DMS79 (cell line): ENCODE measurements at regions not wholly inside any gene's neighbourhood (a gene's known extent, or its start where the extent isn't known, plus 50 kb on each side); places are given as distances from the start of the nearest gene placed in this dataset.

ENCODE experiments used
- DNase-seq: peaks from one replicate; lab custom pipeline; 2025; lab: John Stamatoyannopoulos, UW

DNA sequence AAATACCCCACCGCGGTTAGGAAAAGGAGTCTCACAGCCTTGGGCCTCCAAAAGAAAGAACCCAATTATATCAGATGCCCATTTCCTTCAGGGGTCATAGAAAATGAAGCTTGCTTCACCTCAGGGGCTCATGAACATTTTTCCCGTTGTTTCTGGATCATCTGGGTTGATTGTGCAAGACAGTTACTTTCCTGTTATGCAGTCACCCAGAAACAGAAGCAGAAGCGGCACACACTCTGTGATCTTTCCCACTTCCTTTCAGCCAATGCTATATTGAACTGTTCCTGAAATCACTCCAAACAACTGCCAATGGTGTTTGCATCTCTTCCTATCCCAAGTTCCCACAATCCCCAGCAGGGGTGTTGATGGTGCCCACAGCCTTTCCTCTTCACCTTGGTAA is 295.6 kb upstream of the RASGRP1 start:
- no peak for DNase-seq

- no peak for DNase-seq
Measured at GRCh38 chr15:38860674-38861073, 296.1 kb upstream of the RASGRP1 start.

GRCh38 chr15:38861108-38861507 is 296.5 kb upstream of the RASGRP1 start:
- no peak for DNase-seq

GRCh38 chr15:38862099-38862498 is 297.5 kb upstream of the RASGRP1 start:
- no peak for DNase-seq

DNA sequence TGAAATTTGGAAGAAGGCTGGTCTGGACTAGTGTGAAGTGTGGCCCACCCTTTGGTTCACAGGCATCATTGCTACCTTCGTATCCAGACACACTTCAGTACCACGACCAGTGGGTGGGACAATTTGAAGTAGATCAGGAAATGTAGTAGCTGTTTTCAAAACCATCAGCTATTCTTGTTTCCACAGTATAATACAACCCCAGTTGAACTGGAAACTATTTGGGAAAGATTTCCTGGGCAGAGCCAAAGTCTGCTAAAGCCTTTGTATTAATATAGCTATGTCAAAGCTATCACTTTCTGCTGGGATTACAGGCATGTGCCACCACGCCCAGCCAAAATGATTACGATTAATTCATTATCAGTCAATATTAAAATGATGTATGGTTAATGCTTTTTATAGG is 298.8 kb upstream of the RASGRP1 start:
- DNase-seq, result no peak

DNA sequence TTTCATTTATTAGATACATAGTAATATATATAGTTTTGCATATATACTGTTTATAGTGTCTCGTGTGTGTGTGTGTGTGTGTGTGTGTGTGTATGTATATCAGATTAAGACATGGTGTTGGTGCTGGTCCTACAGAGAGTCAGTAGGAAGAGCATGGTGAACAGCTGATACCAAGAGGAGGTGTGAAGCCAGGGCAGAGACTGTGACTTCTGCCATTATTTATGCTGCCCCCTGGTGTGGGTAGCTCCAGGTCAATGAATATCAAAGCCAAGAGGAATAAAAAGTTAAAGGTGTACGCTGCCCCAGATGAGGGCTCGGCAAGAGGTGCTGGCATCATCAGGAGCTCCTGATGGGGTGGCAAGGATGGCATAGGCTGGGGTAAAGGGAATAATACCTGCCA is 299.5 kb upstream of the RASGRP1 start:
- no peak for DNase-seq

DNA sequence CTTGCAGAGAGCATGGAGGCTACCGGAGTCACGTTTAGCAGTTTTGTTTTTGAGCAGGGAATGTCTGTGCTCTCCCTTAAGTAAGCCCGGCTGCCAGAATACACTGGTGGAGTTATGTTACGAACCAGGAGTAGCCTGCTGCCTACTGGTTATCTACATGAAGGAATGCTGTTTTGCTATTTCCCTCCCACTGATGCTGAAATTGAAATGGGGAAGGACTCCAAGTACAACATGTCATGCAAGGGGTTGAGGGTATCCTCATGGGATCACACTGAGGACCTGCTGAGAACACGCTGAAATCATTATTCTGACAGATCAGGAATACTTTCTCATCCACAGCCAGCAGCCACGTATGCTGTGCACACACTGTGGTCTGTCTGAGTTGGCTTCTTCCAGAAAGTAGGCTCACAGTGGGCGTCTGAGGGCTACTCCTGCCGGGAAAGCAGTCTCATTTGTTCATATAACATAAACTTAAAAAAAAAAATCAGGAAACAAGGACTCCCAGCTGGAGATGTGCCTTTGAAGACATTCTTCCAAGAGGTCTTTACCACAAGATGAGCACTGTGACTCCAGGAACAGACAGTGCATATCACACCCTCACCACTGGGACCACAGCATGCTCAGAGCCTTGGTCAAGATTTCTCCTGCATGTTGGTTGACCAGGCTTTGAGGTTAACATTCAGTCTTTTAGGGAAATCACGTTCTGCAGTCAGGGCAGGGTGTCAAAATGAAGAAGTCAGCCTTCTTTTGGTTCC is 300.4 kb upstream of the RASGRP1 start:
- no peak for DNase-seq

DNA sequence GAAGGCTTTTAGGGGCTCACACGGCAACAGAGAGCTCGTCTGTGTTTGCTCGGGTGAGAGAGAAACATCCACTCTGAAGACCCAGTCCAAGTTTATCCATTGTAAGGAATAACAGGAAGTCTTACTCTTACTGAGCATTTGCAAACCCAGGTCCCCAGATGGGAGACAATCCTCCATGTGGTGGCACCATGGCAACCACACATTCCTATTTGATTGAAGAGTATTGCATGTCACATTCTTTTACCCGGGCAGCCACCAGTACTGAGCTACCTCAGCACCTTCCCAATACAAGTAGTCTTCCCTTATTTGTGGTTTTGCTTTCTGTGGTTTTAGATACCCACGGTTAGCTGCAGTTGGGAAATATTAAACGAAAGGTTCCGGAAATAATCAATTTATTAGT is 302.9 kb upstream of the RASGRP1 start:
- no peak for DNase-seq

- DNase-seq, result no peak
Measured at GRCh38 chr15:38868326-38869114, 303.9 kb upstream of the RASGRP1 start.

GRCh38 chr15:38871638-38872037 is 307.0 kb upstream of the RASGRP1 start:
- no peak for DNase-seq

DNA sequence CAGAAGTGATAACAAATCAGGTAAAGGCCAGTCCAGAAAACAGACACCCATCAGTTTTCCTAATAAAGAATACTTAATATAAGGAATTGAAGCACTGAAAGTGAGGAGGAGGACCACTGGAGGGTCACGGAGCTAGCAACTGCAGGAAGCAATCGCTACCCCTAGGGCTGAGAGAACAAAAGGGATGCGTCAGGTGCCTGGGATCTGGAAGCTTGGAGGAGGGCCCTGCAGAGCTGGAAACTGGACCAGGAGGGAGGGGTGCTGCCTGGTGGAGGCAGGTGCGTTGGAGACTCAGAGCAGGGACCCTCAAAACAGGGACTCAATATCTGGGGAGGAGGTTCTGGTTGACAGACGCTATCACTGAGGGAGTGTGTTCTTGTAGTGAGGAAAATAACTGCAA is 308.1 kb upstream of the RASGRP1 start:
- no peak for DNase-seq

- no peak for DNase-seq
Measured at GRCh38 chr15:38873158-38873557, 308.5 kb upstream of the RASGRP1 start.

DNA sequence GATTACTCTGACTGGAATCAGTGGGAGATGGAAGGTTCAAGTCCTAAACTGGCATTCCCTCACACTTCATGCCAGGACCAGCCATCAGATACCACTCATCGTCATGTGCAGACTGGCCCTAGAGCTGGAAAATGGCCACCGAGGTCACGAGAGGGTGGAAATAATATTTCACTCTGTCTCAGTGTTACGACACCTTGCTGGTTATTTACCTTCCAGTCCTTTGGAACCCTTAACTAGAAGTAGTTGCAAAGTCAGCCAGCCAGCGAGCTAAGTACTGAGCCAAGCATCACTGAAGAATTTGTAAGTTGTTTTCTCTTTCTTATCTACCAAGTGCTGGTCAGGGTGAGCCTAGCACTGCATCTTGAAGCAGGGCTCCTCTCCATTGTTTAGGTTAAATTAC is 309.9 kb upstream of the RASGRP1 start:
- DNase-seq, result no peak

GRCh38 chr15:38876211-38876610 is 311.6 kb upstream of the RASGRP1 start:
- no peak for DNase-seq

- DNase-seq, result no peak
Measured at GRCh38 chr15:38876621-38877020, 312.0 kb upstream of the RASGRP1 start.

GRCh38 chr15:38877471-38877870 is 312.9 kb upstream of the RASGRP1 start:
- no peak for DNase-seq

DNA sequence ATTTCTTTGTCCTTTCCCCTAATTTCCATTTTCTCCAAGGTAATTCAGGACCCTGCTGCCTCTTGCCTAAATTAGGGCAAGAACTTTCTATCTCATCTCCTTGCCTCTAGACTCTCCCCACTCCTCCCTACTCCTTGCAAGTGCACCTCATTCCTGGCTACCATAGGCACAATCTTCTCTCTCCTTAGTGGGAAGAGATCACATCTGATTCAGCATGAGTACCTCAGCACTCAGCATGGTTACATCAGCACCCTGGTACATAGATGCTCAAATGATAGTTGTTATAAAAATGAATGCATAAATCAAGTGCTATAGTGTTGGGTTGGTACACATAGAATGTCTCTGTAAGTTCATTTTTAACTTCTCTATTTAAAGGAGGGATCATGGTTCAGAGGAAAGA is 313.4 kb upstream of the RASGRP1 start:
- DNase-seq, result no peak

DNA sequence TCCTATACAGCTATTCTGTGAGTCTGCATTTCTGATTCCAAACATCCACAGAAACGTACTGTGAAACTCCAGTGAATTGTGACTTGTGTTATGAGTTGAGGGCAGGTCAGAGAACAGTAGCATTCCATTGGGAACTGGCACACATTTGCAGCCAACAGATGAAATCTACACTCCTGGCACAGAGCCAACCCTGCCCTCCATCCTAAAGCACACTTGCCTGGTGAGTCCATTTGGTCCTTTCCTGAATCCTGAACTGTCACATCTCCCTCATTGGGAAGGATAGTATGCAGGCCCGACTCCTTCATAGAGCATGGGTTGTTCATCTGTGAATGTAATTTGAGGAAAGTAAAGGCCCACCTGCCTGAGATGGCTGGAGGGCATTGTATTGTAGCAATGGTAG is 314.3 kb upstream of the RASGRP1 start:
- DNase-seq, result no peak

DNA sequence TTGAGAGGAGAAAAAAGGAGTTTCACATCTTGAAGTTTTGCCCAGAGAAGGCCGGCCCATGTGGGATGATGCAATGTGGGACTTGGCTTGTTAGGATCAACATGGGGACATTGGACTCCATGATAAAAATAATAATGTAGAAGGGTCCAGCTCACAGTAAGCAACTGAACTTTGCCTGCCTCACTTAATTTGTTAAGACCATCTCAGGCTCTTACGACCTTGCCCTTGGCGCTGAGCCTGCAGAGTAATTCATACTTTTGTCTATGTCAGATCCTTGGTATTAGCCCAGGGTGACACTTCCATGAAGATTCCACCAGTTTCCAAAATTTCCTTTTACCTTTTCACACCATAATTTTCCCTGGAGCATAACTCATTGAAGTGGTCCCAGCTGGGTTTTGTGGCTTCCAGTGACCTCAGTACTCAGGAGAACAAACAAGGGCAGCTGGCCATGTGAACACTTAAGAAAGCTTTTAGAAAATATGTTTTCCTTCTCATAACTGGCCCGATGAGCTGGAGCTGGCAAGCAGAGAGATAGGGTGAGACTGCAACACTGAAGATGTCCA is 315.4 kb upstream of the RASGRP1 start:
- no peak for DNase-seq

DNA sequence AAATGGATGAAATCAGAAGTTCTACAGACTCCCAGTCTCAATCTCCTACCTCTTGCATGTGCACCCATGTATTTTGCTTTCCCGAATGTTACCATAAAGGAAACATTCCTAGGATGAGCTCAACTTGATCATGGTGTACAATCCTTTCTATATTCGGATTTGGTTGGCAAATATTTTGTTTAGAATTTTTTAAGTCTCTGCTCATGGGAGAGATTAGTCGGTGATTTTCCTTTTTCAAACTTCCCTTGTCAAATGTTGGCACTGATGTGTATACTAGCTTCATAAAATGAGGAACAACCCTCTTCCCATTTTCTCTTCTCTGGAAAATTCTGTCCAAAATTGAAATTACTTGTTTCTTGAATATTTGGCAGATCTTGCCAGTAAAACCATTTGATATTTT is 317.6 kb upstream of the RASGRP1 start:
- no peak for DNase-seq

DNA sequence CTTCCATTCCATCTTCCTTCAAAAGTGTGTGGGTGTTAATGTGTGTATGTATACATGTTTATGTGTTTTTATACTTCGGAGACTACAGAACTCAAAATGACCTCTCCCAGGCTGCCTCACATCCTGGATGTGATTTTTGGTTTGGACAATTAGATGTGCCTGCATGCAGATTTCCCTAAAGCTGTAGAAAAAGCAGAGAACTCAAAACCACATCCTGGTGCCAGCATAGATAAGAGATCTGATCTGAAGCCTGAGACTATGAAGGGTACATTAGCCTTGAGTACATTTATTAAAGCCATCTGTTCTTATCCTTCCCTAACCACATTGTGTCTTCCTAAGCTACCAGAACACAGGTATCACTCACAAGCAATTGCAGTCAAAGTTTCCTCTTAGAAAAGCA is 319.4 kb upstream of the RASGRP1 start:
- no peak for DNase-seq

DNA sequence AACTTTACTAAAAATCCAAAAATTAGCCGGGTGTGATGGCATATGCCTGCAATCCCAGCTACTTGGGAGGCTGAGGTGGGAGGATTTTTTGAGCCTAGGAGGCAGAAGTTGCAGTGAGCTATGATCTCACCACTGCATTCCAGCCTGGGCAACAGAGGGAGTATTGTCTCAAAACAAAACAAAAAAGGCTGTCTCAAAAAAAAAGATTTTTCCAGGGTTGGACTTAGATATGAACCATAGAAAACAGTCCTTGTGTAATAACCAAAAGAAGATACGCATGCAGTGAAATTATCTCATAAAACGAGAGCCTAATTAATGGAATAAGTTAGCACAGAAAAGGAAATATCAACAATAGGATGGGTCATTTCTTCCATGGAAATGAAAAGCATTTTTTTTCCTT is 320.4 kb upstream of the RASGRP1 start:
- DNase-seq, result no peak

DNA sequence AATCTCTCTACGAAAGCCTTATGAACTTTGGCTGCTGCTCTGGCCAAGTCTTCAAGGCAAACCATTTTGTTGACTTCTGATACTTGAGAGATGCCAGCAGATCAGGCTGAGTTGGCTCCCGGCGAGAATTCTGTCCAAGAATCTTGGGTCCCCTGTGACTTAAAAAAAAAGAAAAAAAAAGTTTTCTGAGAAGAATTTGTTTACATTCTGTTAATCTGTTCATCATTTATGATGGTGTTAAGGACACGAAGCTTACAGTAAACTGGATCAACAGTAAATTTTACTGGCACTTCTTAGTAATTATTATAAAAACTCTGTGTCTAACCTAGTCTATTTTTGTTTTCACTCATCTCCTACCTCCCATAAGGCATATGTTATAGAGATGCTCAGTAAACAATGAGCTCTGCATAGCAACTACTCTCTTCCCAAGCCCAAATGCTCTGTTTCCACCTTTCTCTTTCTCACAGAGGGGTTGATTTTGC is 320.9 kb upstream of the RASGRP1 start:
- no peak for DNase-seq
